DMS 273 (cell line): ENCODE measurements at regions not wholly inside any gene's neighbourhood (a gene's known extent, or its start where the extent isn't known, plus 50 kb on each side); places are given as distances from the start of the nearest gene placed in this dataset.

Experiments
- DNase-seq: peaks from one replicate; lab custom pipeline; 2025; ENCODE audit not compliant: unreplicated experiment; lab: John Stamatoyannopoulos, UW

DNA sequence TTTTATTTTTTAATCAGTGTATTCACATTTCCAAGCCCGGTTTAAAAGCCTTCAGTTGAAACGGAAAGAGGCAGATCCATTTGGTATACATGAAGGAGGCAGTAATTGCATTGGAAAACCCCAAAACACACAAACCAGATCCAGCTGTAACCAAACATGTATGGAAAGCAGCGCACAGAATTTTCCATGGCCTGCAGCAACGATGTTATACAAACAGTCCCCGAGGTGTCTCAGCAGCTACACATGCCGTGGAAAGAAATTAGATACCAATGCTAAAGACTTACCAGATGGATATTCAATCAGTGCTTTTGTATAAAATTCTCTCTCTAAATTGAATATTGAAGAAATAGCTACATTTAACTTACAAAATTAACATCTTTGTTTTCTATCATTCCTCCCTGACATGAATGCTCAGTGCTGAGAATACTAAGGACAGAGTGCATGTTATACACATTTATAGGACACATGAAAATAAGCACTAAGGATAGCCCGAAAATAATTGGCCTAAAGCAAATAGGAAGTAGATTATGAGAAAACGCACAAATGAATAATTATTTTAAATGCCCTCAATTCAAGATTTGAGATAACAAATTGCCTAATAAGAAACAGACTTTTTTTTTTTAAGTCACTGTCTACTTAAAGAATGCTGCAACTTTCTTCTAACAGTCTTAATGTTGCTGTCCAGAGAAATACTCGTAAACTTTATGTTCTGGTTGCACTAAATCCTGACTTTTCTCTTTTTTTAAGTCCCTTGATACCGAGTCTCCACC is 713.1 kb downstream of the HDGFL1 start:
- no peak for DNase-seq

GRCh38 chr6:23293653-23294052 is 724.3 kb downstream of the HDGFL1 start:
- no peak for DNase-seq

DNA sequence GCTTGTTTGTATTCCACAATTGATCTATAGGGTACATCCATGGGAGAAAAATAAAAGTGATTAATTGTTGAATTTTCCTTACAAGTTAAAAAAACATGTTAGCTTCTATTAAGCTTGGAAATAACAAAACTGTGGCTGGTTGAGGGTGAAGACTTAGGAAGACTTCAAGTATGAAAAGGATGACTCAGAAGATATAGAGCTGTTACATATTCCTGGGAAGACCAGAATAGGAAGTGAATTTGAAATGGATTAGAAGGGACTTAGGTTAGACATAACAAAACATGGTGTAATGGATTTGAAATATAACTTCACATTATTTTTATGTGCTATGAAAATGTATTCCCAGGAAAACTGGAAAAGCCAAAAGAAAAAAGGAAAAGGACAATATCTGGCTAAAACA is 732.2 kb downstream of the HDGFL1 start:
- DNase-seq = no peak

- DNase-seq = no peak
These were observed 733.1 kb downstream of the HDGFL1 start for GRCh38 chr6:23302514-23302913.

DNA sequence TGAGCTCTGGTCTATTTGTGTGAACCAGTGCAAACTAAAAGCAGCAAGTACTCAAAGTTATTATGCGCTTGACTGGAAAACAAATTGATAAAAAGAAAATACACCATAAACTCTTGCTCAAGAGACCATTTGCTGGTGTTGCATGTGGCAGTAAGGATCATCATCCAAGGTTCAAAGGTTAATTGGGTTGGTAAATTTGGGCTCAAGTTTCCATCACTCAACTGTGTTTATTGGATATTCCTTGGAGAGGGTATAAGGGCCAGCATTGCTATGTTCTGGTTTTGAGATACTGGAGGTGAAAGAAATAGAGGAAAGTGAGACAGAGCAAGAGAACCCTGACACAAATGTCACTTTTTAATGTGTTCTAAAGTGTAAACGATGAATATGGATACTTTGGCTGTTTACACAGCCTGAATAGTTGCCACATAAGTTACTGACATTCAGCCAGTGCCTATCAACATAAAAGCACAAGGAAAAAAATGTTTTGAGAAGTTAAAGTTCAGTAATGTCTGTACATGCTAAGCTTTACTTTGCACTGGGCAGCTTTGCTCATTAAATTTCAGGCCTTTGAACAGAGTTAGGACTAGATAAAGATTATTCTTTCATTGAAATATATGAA is 736.1 kb downstream of the HDGFL1 start:
- DNase-seq = no peak

DNA sequence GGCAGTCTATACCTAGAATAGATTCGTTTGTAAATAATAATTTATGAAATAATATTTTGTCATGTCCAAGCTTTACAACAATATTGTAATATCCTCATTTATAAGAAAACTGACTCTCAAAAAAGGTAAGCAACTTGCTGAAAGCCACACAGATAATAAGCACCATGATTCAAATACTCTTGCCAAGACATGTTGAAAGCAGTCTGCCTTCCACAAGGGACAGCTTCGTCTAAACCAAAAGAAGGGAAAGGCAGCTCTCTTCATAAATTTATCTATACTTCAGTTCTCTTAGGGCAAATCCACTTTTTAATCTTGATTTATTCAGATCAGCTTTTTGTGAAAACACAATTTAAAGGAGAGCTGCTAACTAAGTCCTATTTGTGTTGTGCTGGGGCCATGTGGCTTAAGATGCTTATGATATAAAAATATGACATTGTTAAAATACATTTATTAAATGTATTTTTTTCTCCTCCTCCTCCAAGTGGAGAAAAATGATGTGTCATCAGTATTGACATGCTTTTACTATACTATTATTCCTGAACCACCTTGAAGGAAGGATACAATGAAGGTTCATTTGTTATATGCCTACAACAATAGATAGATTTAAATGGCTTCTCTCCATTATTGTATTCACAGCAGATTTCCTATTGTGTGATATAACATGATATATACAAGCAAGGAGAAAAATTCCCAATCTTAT is 737.0 kb downstream of the HDGFL1 start:
- no peak for DNase-seq

DNA sequence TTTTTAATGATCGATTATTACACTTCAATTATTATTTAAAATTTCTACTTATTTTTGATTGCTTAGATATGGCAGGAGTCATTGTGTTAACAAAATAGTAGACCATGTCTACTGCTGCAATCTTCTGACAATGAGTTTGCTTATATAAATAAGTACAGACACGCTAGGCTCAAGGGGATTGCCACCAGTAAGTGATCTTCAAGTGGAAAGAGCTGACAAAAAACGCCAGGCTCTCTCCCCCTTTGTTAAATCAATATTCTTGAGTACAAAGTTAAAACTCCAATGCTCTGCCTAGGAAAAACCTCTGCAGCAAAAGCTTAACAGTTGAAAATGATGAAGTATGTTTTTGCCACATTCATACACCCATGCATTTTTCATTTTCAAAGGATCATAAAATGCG is 738.1 kb downstream of the HDGFL1 start:
- no peak for DNase-seq

GRCh38 chr6:23308166-23308565 is 738.8 kb downstream of the HDGFL1 start:
- no peak for DNase-seq

- DNase-seq = no peak
These were observed 741.8 kb downstream of the HDGFL1 start for GRCh38 chr6:23311211-23311610.

DNA sequence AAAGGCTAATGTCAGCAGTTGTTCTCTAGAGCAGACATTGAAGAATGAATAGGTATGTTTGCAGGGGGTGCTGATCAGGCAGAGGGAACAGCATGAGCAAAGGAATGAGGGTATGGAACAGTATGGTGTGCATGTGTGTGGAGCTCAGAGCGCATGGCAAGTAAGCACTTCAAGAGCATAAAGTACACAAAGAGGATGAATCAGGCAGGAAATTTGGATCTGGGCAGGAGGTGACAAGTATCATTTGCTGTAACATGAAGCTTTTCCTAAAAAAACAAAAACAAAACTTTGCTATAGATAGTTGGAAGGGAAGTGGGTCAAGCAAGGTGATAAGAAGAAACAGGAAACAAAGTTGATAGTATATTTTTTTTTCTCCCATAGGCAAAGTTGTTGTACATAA is 746.8 kb downstream of the HDGFL1 start:
- DNase-seq = no peak

DNA sequence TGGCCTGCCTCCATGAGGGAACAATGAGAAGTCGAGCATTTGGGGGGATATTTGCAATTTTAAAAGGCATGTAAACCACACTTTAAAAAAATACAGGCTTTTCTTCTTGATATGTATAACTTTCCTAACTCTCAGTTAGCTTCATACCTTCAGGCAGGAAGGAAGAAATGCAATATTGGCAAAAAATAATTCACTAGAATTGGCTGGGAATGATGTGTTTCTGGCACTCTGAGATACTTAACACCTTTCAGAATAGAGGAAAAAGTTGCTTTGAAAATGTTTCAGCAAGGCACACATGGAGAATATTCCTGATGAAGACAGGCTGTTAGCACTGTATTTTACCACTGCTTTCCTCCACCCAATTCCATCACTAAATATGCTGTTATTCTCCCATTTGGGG is 747.6 kb downstream of the HDGFL1 start:
- no peak for DNase-seq

DNA sequence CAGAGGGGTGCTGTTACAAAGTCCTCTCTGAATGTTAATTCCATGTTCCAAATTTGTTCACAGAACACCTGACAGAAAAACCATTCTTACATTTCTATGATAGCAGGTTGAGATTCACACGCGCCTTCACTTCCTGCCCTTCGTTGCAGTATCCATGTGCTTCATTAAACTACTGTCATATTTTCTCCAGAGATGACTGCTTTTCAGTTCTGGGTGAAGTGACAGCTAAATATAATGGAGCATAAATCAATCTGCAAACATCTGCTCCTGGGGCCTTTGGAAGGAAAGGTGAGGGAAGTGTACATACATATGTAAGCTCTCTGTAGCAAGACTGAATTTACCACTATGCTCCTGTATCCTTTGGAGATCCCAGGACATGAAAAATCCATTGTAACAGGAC is 750.2 kb downstream of the HDGFL1 start:
- no peak for DNase-seq

DNA sequence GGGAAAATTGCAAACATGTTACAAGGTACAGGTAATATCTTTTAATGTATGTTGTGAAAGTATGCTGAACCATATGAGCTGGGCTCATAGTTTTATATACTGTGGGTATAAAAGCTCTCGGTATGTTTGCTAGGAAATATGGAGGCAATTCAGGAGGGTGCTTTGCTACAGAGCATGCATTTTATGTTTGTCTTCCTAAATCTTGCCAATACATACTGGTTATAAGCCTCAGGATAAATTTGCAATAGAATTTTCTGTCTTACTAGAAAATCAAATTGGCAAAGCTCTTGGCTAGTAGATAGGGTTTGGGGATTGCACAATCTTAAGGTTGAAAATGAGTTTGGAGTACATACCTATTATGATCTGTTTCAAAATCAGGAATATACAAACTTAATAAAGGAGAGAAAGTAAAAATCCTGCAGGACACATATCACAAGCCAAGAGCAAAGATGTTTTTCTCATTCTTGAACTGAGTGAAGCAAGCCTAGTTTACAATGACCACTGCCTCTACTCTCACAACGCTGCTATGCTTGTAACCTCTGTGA is 751.2 kb downstream of the HDGFL1 start:
- DNase-seq = no peak

DNA sequence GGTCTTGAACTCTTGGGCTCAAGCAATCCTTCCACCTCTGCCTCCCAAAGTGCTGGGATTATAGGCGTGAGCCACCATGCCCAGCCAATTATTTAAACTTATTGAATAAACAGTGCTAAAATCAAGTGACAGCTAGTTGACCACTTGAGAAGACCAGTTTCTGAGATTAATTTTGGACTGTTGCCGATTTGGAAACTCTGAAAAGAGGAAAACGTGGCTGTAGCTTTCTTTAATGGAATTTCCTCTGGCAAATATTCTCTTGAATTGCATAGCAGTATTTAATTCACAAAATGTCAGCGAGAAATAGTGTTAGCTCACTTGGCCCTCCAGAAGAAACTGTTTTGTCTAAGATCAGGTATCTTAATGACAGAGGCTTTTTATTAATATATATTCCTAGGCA is 754.5 kb downstream of the HDGFL1 start:
- DNase-seq = no peak

- DNase-seq = no peak
These were observed 755.7 kb downstream of the HDGFL1 start for GRCh38 chr6:23325065-23325464.

- no peak for DNase-seq
These were observed 758.3 kb downstream of the HDGFL1 start for GRCh38 chr6:23327621-23328020.

DNA sequence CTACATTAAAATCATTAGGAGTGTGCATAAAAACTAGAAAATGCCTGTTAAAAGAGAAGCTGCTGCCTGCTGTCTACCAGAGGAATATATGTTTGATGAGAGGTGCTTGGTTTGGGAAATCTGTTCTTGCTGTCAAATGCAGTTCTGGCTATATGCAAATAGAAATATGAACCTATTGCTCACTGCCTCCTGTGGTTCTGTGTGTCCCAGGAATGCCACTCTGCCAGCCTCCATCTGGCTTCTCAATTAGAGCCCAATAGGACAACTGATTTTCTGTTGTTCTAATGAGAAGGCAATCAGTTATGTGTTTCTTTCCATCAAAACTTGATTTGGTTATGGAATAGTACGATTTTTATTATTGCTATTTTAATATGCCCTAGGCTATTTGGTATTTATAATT is 759.7 kb downstream of the HDGFL1 start:
- DNase-seq = peak; percentile 89

- no peak for DNase-seq
These were observed 761.3 kb downstream of the HDGFL1 start for GRCh38 chr6:23330632-23331031.

DNA sequence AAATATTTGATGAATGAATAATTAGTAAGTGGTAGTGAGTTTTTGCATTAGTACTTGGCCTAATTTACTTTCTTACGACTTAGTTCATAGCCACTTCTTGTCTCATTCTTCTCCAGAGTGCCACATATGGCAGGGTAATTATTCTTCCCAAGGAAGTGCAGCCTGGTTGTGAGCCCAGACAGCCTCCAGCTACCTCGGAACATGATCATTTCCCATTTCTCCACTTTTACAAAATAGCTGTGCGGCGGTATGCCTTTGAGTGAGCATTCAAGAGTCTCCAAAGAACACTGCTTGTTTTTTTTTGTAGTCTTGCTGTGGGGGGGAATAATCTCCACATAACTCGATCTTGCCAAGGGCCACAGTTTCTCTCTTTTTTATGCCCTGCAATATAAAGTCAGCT is 765.0 kb downstream of the HDGFL1 start:
- DNase-seq = peak; percentile 60

DNA sequence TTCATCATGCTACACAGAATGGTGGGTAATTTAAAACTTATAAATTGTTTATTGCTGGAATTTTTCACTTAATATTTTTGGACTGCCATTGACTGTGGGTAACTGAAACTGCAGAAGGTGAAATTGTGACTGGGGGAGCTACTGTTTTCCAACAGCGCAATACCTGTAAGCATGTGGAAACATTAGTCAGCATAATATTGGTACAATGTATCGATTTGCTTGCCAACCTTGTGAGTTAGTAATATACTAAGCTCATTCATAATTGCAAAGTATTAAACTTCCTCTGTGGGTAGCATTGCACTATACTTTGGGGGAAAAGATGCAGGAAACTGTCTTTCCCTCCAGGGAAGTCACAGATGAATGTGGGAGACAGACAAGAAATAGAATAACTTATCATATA is 766.5 kb downstream of the HDGFL1 start:
- DNase-seq = no peak

DNA sequence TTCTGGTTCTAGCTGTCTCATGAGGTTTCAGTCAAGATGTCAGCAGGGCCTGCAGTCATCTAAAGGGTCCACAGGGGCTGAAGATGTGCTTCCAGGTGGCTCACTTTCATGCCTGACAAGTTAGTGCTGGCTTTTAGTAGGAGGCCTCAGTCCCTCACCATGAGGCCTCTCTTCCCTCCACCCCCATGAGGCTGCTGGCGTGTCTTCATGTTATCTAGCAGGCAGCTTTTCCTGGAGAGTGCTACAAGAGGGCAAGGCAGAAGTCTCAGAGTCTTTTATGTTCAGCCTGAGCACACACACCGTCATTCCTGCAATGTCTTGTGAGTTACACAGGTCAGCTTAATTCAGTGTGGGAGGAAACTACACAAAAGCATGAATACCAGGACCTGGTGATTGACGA is 769.9 kb downstream of the HDGFL1 start:
- no peak for DNase-seq

DNA sequence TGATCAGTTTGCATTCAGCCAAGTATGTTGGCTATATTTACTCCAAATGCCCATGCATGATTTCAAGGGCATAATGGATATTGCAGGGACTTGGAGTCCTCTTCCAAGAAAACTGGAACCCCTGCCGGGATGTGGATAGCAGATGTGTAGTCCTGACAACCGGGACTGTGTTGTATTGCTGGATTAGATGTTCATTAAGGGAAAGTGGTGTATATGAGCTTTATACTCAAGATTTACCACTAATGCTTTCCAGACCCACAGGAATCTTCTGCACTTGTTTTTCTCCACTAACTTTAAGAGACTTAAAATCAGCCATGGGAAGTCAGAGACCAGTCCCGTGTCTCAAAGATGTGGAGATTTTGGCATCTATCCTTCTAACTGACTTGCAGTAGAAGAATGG is 770.9 kb downstream of the HDGFL1 start:
- peak; percentile 12 for DNase-seq
